ENCODE measurements at regions not wholly inside any gene's neighbourhood (a gene's known extent, or its start where the extent isn't known, plus 50 kb on each side); places are given as distances from the start of the nearest gene placed in this dataset.

DNA sequence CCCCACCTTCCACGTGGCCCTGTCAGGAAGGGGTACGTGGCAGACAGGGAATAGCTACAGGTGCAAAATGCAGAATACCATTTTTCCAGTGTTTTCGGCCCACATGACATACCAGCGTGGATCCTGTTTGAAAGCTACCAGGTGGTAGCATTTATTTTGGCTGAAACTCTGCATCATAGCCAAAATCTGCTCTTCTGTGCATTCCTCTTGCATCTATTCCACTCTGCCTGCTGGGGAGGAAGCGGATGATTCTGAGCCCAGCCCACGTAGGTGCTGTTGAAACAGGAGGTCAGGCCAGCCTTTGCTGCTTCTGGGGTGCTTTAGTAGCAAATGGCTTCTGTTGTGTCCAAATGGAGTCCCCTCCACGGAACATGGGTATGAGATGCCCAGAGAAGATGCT, 670.9 kb upstream of the EEF2KMT start:
- ChIA-PET POLR2A (no interaction called here), CTCF (interaction anchor here (0.7 kb wide), 1 partner anchor 543 kb away, joined by 4 read pairs; no protein-coding TSS in a partner anchor)
- H3K9me3 ChIP-seq (ENCODE audit: control insufficient read depth, insufficient read depth, low read depth, low read length): no peaks in the 10 kb centered on the region
- H3K4me1 ChIP-seq (ENCODE audit: control insufficient read depth, insufficient read depth, low read length): no peaks in the 10 kb centered on the region
- no peaks in the 10 kb centered on the region for H3K36me3 ChIP-seq (ENCODE audit: control insufficient read depth in 2 of 2, insufficient read depth in 1 of 2, low read length in 2 of 2)
- TF ChIP-seq ZNF561 (tag by site-specific recombination; IDR thresholded peaks at IDR 0.05; ENCODE audit: borderline replicate concordance) (no peak), ZNF23 (tag by site-specific recombination; IDR thresholded peaks at IDR 0.05; ENCODE audit: borderline replicate concordance) (no peak)
- H3K4me3 ChIP-seq (ENCODE audit: low read depth, low read length): no peak overlapping the region
- no peak overlapping the region for H3K27ac ChIP-seq (ENCODE audit: extremely low read depth, low read depth, low read length)

DNA sequence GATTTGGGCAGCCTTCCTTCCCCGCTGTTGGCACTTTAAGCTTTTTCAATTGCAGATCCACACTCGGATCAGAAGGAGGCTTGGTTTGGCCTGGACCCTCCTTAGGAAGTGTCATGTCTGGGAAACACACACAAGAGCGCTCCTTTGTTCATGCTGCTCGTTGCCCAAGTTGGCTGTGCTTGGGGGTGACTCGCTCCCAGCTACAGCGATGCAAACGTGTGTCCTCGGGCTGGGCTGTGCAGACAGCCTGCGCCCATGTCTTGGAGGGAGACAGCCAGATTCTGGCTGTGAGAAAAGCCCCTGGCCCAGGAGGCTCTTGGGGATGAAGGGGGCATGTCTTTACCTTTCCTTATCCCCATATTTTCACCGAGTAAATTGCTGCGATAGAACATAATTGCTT, 665.6 kb upstream of the EEF2KMT start:
- POLR2A ChIA-PET: no interaction called here
- TF ChIP-seq, protein P1, sequence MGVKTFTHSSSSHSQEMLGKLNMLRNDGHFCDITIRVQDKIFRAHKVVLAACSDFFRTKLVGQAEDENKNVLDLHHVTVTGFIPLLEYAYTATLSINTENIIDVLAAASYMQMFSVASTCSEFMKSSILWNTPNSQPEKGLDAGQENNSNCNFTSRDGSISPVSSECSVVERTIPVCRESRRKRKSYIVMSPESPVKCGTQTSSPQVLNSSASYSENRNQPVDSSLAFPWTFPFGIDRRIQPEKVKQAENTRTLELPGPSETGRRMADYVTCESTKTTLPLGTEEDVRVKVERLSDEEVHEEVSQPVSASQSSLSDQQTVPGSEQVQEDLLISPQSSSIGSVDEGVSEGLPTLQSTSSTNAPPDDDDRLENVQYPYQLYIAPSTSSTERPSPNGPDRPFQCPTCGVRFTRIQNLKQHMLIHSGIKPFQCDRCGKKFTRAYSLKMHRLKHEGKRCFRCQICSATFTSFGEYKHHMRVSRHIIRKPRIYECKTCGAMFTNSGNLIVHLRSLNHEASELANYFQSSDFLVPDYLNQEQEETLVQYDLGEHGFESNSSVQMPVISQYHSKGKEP (tag by site-specific recombination; IDR thresholded peaks at IDR 0.05): no peak
- TF ChIP-seq KLF10 (tag by site-specific recombination; IDR thresholded peaks at IDR 0.05): no peak
- no peak for TF ChIP-seq ZBTB17 (tag by site-specific recombination; IDR thresholded peaks at IDR 0.05)
- no peak for TF ChIP-seq ZBTB21 (tag by site-specific recombination; IDR thresholded peaks at IDR 0.05)
- no peak for TF ChIP-seq ZNF266 (tag by site-specific recombination; IDR thresholded peaks at IDR 0.05; ENCODE audit: low read depth)
- no peak for TF ChIP-seq ZNF48 (tag by site-specific recombination; IDR thresholded peaks at IDR 0.05)
- no peak for TF ChIP-seq HOXD13 (CRISPR knock-in tag; IDR thresholded peaks at IDR 0.05; ENCODE audit: borderline replicate concordance)
- no peak overlapping the region for H3K27ac ChIP-seq (ENCODE audit: extremely low read depth, low read depth, low read length)
- no peak overlapping the region for H3K4me3 ChIP-seq (ENCODE audit: low read depth, low read length)
- no peaks in the 10 kb centered on the region for H3K36me3 ChIP-seq (ENCODE audit: control insufficient read depth in 2 of 2, insufficient read depth in 1 of 2, low read length in 2 of 2)
- CTCF ChIA-PET: no interaction called here
- H3K9me3 ChIP-seq (ENCODE audit: control insufficient read depth, insufficient read depth, low read depth, low read length): no peaks in the 10 kb centered on the region
- no peaks in the 10 kb centered on the region for H3K4me1 ChIP-seq (ENCODE audit: control insufficient read depth, insufficient read depth, low read length)

DNA sequence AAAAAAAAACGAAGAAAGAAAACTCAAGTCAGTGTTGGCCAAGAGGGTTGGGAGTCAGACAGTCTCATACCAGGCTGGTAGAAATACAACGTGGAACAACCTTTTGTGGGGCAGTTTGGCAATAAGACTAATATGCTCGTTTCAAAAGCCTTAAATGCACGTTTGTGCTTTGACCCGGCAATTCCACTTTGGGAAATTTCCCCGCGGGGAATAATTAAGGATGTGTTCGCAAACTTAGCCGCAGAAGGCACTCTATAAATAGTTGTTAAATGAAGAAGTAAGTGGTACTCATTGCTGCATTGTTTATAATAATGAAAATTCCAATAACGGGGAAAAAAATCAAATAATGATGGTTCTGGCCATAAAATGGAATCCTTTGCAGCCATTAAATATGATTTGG, 664.8 kb upstream of the EEF2KMT start:
- ChIA-PET CTCF (no interaction called here), POLR2A (no interaction called here)
- H3K4me1 ChIP-seq (ENCODE audit: control insufficient read depth, insufficient read depth, low read length): no peaks in the 10 kb centered on the region
- TF ChIP-seq, protein P2, sequence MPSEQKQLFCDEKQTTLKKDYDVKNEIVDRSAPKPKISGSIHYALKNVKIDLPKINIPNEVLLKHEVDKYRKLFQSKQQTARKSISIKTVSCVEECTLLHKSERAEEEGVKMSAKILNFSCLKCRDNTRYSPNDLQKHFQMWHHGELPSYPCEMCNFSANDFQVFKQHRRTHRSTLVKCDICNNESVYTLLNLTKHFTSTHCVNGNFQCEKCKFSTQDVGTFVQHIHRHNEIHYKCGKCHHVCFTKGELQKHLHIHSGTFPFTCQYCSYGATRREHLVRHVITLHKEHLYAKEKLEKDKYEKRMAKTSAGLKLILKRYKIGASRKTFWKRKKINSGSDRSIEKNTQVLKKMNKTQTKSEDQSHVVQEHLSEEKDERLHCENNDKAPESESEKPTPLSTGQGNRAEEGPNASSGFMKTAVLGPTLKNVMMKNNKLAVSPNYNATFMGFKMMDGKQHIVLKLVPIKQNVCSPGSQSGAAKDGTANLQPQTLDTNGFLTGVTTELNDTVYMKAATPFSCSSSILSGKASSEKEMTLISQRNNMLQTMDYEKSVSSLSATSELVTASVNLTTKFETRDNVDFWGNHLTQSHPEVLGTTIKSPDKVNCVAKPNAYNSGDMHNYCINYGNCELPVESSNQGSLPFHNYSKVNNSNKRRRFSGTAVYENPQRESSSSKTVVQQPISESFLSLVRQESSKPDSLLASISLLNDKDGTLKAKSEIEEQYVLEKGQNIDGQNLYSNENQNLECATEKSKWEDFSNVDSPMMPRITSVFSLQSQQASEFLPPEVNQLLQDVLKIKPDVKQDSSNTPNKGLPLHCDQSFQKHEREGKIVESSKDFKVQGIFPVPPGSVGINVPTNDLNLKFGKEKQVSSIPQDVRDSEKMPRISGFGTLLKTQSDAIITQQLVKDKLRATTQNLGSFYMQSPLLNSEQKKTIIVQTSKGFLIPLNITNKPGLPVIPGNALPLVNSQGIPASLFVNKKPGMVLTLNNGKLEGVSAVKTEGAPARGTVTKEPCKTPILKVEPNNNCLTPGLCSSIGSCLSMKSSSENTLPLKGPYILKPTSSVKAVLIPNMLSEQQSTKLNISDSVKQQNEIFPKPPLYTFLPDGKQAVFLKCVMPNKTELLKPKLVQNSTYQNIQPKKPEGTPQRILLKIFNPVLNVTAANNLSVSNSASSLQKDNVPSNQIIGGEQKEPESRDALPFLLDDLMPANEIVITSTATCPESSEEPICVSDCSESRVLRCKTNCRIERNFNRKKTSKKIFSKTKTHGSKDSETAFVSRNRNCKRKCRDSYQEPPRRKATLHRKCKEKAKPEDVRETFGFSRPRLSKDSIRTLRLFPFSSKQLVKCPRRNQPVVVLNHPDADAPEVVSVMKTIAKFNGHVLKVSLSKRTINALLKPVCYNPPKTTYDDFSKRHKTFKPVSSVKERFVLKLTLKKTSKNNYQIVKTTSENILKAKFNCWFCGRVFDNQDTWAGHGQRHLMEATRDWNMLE (tag by site-specific recombination; conservative IDR thresholded peaks at IDR 0.05; ENCODE audit: low read depth): no peak
- no peak for TF ChIP-seq KLF10 (tag by site-specific recombination; IDR thresholded peaks at IDR 0.05)
- TF ChIP-seq ZIC2 (tag by site-specific recombination; IDR thresholded peaks at IDR 0.05): no peak
- TF ChIP-seq ZNF660 (tag by site-specific recombination; IDR thresholded peaks at IDR 0.05): no peak
- no peak for TF ChIP-seq ZNF521 (tag by site-specific recombination; IDR thresholded peaks at IDR 0.05)
- no peak for TF ChIP-seq ZBTB48 (tag by site-specific recombination; IDR thresholded peaks at IDR 0.05)
- no peak for TF ChIP-seq ZNF184 (tag by site-specific recombination; IDR thresholded peaks at IDR 0.05)
- TF ChIP-seq ZNF23 (tag by site-specific recombination; IDR thresholded peaks at IDR 0.05; ENCODE audit: borderline replicate concordance): no peak
- no peak for TF ChIP-seq ZNF37A (tag by site-specific recombination; IDR thresholded peaks at IDR 0.05)
- no peak for TF ChIP-seq SETDB1 (IDR thresholded peaks at IDR 0.05; ENCODE audit: insufficient read length, low read length)
- TF ChIP-seq ZNF19 (tag by site-specific recombination; IDR thresholded peaks at IDR 0.05; ENCODE audit: low read depth): no peak
- TF ChIP-seq KLF8 (tag by site-specific recombination; IDR thresholded peaks at IDR 0.05): no peak
- H3K4me3 ChIP-seq (ENCODE audit: low read depth, low read length): no peak overlapping the region
- no peaks in the 10 kb centered on the region for H3K9me3 ChIP-seq (ENCODE audit: control insufficient read depth, insufficient read depth, low read depth, low read length)
- H3K27ac ChIP-seq (ENCODE audit: extremely low read depth, low read depth, low read length): no peak overlapping the region
- H3K36me3 ChIP-seq (ENCODE audit: control insufficient read depth in 2 of 2, insufficient read depth in 1 of 2, low read length in 2 of 2): no peaks in the 10 kb centered on the region

All from HEK293 (cell line).